Peyer's patch (tissue), 4 donors: ENCODE measurements at regions not wholly inside any gene's neighbourhood (a gene's known extent, or its start where the extent isn't known, plus 50 kb on each side); places are given as distances from the start of the nearest gene placed in this dataset.

ENCODE experiments used
- DNase-seq, 3 donors: peaks; one replicate each; pipeline ENCODE4 v3.0.0-alpha.2; 2017 to 2019
- H3K27ac ChIP-seq, 4 donors: fragments of 200-600 bp; sonication (generic); one replicate each; pipeline ENCODE4 v1.5.1; 2016 to 2019
- H3K27me3 ChIP-seq, 2 donors: fragments of 200-600 bp; sonication (generic); one replicate each; pipeline ENCODE4 v1.5.1; 2019
- H3K36me3 ChIP-seq, 3 donors: fragments of 200-600 bp; sonication (generic); one replicate each; pipeline ENCODE4 v1.5.1; 2016 to 2019
- H3K4me1 ChIP-seq, 4 donors: fragments of 200-600 bp; sonication (generic); one replicate each; pipeline ENCODE4 v1.5.1; 2016 to 2019
- H3K4me3 ChIP-seq, 4 donors: fragments of 200-600 bp; sonication (generic); 1 replicate in 3 of 4; 2 replicates in 1 of 4; pipeline ENCODE4 v1.5.1; 2016 to 2019; ENCODE audit warnings: mild to moderate bottlenecking in 1 of 4
- H3K9me3 ChIP-seq, 4 donors: fragments of 200-600 bp; sonication (generic); one replicate each; pipeline ENCODE4 v1.5.1; 2016 to 2019; ENCODE audit warnings: mild to moderate bottlenecking in 1 of 4
- CTCF ChIP-seq, 6 experiments: fragments of 450-650 bp in 4 of 6; fragments of 200-600 bp in 2 of 6; sonication (generic) in 1 of 6; IDR thresholded peaks; one replicate each; pipeline ENCODE4 v1.5.1; 2017 to 2019; ENCODE audit warnings: antibody characterized with exemption in 6 of 6, mild to moderate bottlenecking in 3 of 6, moderate library complexity in 1 of 6
- POLR2A ChIP-seq, 2 donors: fragments of 450-650 bp; IDR thresholded peaks; one replicate each; pipeline ENCODE4 v1.5.1; 2017; ENCODE audit warnings: antibody characterized with exemption in 2 of 2, mild to moderate bottlenecking in 2 of 2, moderate library complexity in 2 of 2
- small RNA-seq, 2 donors: library from RNA; depleted of rRNA; stranded (forward); fragments of <200 nt; gene quantifications; one replicate each; pipeline ENCODE3, GENCODE V24; 2016

DNA sequence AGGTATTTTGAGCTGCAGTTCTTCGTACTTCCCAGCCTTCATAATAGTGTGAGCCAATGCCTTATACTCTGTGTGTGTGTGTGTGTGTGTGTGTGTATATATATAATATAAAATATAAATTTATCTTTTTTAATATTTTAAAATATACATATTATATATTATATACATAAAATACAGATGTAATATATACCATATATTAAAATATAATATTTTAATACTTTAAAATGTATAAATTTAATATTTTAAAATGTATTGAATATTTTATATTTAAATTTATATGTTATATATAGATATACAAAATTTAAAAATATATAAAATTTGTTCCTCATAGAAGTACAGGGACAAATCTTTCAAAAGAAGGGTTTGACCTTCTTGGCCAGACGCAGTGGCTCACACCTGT is 53.7 kb upstream of the CARD18 start:
- no peaks in the 10 kb centered on the region for H3K27me3 ChIP-seq
- H3K4me1 ChIP-seq: no peaks in the 10 kb centered on the region
- H3K27ac ChIP-seq: no peak overlapping the region
- TF ChIP-seq CTCF (IDR thresholded peaks at IDR 0.05) (no peak), POLR2A (IDR thresholded peaks at IDR 0.05) (no peak)
- H3K36me3 ChIP-seq: no peaks in the 10 kb centered on the region
- no peak overlapping the region for H3K4me3 ChIP-seq
- DNase-seq: no peak
- H3K9me3 ChIP-seq: no peaks in the 10 kb centered on the region

DNA sequence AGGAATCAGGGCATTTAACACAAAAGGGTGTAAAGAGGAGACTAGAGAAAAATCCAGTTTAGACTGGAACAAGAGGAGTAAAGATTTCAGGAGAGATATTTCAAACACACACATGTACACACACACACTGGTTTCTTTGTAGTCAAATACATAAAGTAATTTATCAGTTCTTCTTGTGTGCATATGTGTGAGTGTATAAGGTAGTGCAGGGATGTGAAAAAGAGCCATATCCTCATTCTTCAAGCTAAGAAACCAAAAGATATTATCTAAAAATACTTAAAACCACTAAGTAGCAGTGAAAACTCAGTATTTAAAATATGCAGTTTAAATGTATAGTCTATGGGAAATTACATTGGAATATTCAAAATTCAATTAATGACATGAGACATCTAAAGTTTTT is 52.5 kb upstream of the CARD18 start:
- Histone ChIP-seq H3K27me3 (no peaks in the 10 kb centered on the region), H3K27ac (no peak overlapping the region), H3K4me1 (no peaks in the 10 kb centered on the region), H3K4me3 (no peak overlapping the region), H3K36me3 (no peaks in the 10 kb centered on the region), H3K9me3 (no peaks in the 10 kb centered on the region)
- DNase-seq: no peak
- no peak for TF ChIP-seq POLR2A (IDR thresholded peaks at IDR 0.05)
- no peak for TF ChIP-seq CTCF (IDR thresholded peaks at IDR 0.05)

DNA sequence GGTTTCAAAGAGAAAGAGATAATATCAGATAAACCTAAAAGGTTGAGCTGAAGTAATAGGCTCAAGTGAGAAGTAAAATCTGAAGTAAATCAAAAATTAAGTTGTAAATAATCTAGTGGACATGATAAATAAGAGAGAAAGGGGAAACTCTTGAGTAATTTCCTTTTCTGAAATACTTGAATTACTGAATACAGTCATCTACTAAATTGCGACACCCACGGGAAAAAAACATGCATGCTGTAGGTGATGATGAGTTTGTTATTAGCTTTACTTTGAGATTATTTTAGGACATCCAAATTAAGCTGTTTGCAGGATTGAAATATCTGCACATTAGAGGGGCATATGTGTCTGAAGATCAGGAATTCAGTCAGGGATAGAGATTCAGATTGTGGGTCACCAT is 50.0 kb upstream of the CARD18 start:
- Histone ChIP-seq H3K36me3 (no peaks in the 10 kb centered on the region), H3K27ac (no peak overlapping the region), H3K4me1 (no peaks in the 10 kb centered on the region), H3K27me3 (no peaks in the 10 kb centered on the region), H3K4me3 (no peak overlapping the region), H3K9me3 (no peaks in the 10 kb centered on the region)
- TF ChIP-seq CTCF (IDR thresholded peaks at IDR 0.05) (no peak), POLR2A (IDR thresholded peaks at IDR 0.05) (no peak)
- DNase-seq: no peak

Small RNA genes in the stretch of these regions (small RNA-seq; reads per million reads assigned to genes)
- 0 reads per million in 2 donors for gene AP003181.1
- 0 reads per million in 2 donors for gene RF00017
